Kidney epithelial cell (primary cell): ENCODE measurements at regions not wholly inside any gene's neighbourhood (a gene's known extent, or its start where the extent isn't known, plus 50 kb on each side); places are given as distances from the start of the nearest gene placed in this dataset.

ENCODE experiments used
- DNase-seq: peaks from one replicate; pipeline ENCODE4 v3.0.0-alpha.2; 2010; ENCODE audit warnings: low read depth
- H3K27me3 ChIP-seq: 2 replicates; pipeline ENCODE4 v1.6.0; 2011; ENCODE audit warnings: low read length; ENCODE audit not compliant: control insufficient read depth, insufficient read depth
- H3K36me3 ChIP-seq: 2 replicates; pipeline ENCODE4 v1.5.1; 2011; ENCODE audit warnings: low read length; ENCODE audit not compliant: control insufficient read depth, insufficient read depth
- H3K4me3 ChIP-seq: 2 replicates; pipeline ENCODE4 v1.5.1; 2011; ENCODE audit warnings: low read depth, mild to moderate bottlenecking, control low read depth, low read length
- CTCF ChIP-seq: IDR thresholded peaks from 2 replicates; pipeline ENCODE4 v1.5.1; 2011; ENCODE audit warnings: mild to moderate bottlenecking, moderate library complexity, low read length, control low read depth, inconsistent platforms; ENCODE audit not compliant: insufficient read depth, poor library complexity, severe bottlenecking

- H3K27me3 ChIP-seq, result no peaks in the 10 kb centered on the region
- DNase-seq, result no peak
- no peak for TF ChIP-seq CTCF
- H3K36me3 ChIP-seq, result no peaks in the 10 kb centered on the region
- no peak overlapping the region for H3K4me3 ChIP-seq
These were observed 120.7 kb upstream of the CARD11 start for GRCh38 chr7:3164380-3164792.

GRCh38 chr7:3165681-3166580 is 122.3 kb upstream of the CARD11 start:
- Histone ChIP-seq H3K4me3 (no peak overlapping the region), H3K27me3 (no peaks in the 10 kb centered on the region), H3K36me3 (no peaks in the 10 kb centered on the region)
- DNase-seq, result no peak
- no peak for TF ChIP-seq CTCF

- TF ChIP-seq CTCF, result no peak
These were observed 123.9 kb upstream of the CARD11 start for GRCh38 chr7:3167551-3167950.

GRCh38 chr7:3168370-3168769 is 124.7 kb upstream of the CARD11 start:
- DNase-seq, result no peak
- H3K27me3 ChIP-seq, result no peaks in the 10 kb centered on the region
- no peaks in the 10 kb centered on the region for H3K36me3 ChIP-seq
- no peak for TF ChIP-seq CTCF
- no peak overlapping the region for H3K4me3 ChIP-seq

More at GRCh38 chr7:3167551-3167950, 123.9 kb upstream of the CARD11 start:
- DNase-seq, result no peak
- Histone ChIP-seq H3K36me3 (no peaks in the 10 kb centered on the region), H3K27me3 (no peaks in the 10 kb centered on the region), H3K4me3 (no peak overlapping the region)

GRCh38 chr7:3168869-3169268 is 125.2 kb upstream of the CARD11 start:
- Histone ChIP-seq H3K27me3 (no peaks in the 10 kb centered on the region), H3K4me3 (no peak overlapping the region), H3K36me3 (no peaks in the 10 kb centered on the region)
- TF ChIP-seq CTCF, result no peak
- DNase-seq, result no peak

- DNase-seq, result no peak
- no peaks in the 10 kb centered on the region for H3K36me3 ChIP-seq
- no peaks in the 10 kb centered on the region for H3K27me3 ChIP-seq
- no peak overlapping the region for H3K4me3 ChIP-seq
- TF ChIP-seq CTCF, result no peak
These were observed 128.2 kb upstream of the SDK1 start for GRCh38 chr7:3172768-3173280.
